ENCODE measurements at regions not wholly inside any gene's neighbourhood (a gene's known extent, or its start where the extent isn't known, plus 50 kb on each side); places are given as distances from the start of the nearest gene placed in this dataset.
"Not testable (repeated sequence)": the region's sequence is repeated elsewhere in the genome, so short reads cannot be mapped to it uniquely, and the experiment has no call there.

DNA sequence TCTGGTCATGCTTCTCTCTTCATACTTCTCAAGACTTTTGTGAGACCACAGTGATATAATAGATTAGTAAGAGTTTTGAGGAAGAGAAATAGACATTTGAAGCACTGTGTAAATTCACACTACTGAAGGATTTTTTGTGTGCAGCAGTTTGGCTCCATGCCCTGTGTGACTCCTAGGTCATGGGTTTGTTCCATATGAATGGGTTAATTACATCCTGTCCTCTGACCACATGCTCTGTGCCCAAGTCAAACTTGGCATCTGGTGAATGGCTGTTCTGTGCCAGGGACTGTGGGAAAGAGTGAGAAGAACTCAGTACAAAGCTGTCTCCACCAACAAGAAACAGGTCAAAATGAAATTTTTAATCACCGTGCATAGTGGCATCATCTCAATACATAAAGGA lies 304.0 kb downstream of the LNPK start:
- H3K36me3 Mint-ChIP-seq, result no peaks in the 10 kb centered on the region
- peaks cover 9% of the 10 kb centered on the region for H3K27me3 Mint-ChIP-seq
- ATAC-seq, result no peak
- no peak overlapping the region for H3K27ac Mint-ChIP-seq
- no peaks in the 10 kb centered on the region for H3K4me1 Mint-ChIP-seq
- no peaks in the 10 kb centered on the region for H3K9me3 Mint-ChIP-seq
- no peak overlapping the region for H3K4me3 Mint-ChIP-seq

DNA sequence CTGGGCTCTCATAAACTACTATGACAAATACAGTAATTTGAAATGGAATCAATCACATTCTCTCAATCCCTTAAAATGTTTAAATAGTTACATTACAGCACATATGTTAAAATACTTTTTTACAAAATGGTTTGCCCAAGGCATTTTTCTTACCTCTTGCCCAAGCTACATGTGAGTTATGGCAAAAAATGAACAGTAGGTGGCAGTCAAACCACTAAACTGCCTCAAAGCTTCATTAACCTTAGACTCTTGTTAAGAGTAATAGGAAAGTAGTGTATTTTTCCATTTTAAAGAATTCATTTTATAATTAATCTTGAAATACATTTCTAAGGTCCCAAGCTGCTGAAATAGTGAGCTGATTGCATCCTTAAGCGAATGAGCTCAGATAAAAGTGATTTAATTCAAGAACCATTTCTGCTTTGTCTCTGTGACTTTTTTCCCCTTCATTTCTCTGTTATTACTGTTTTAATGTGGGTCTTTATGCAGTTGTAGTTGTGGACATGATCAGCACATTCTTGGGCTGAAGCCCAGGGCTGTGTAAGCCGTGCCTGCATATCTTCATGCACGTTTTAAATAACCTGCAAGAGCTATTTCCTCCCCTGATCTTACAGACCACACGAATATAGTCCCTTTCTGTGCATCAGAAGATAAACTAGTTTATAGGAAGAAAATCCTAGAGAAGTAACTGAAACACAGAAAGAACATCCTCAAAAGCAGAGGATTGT lies 311.8 kb downstream of the LNPK start:
- Mint-ChIP-seq H3K4me1 (no peaks in the 10 kb centered on the region), H3K27ac (no peak overlapping the region), H3K4me3 (no peak overlapping the region), H3K9me3 (no peaks in the 10 kb centered on the region), H3K27me3 (no peaks in the 10 kb centered on the region), H3K36me3 (no peaks in the 10 kb centered on the region)
- ATAC-seq, result no peak

DNA sequence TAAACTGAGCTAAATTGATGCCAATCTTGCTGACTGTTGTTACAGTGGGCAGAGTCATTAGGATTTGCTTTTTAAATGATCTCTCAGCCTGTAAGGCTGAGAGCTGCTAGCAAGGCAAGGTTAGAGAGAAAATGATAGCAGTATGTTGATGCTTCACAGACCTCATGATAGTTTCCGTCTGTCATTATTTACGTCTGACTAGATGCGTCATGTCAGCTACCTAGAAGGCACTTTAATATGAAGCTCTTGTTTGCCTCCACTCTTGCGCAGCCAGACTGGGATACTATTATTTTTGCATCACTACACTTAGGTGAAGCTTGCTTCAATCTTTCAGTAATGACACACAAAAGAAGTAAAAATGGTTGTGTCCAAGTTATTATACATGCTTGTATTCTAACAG lies 313.8 kb downstream of the LNPK start:
- no peak for ATAC-seq
- H3K27me3 Mint-ChIP-seq, result no peaks in the 10 kb centered on the region
- no peaks in the 10 kb centered on the region for H3K4me1 Mint-ChIP-seq
- no peaks in the 10 kb centered on the region for H3K36me3 Mint-ChIP-seq
- H3K4me3 Mint-ChIP-seq, result no peak overlapping the region
- H3K9me3 Mint-ChIP-seq, result no peaks in the 10 kb centered on the region
- no peak overlapping the region for H3K27ac Mint-ChIP-seq

DNA sequence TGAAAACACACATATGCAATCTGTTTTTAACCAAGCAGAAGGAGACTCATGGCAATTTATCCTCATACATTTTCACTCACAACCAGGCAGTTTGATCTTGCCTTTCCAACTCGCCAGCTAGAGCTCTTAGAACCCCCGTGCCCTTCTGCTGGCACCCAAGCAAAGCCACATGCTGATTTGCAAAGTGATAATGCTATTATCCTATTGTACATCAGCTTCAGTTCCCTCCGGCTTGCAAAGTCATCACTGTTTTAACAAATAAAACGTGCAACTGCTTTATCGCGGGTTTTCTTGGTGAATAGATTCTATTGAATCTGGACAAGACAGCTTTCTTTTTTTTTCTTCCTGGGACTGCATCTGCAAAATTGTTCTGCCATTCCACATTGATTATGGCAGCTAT lies 314.6 kb downstream of the LNPK start:
- no peak overlapping the region for H3K4me3 Mint-ChIP-seq
- no peaks in the 10 kb centered on the region for H3K27me3 Mint-ChIP-seq
- no peak for ATAC-seq
- no peak overlapping the region for H3K27ac Mint-ChIP-seq
- H3K36me3 Mint-ChIP-seq, result no peaks in the 10 kb centered on the region
- H3K4me1 Mint-ChIP-seq, result no peaks in the 10 kb centered on the region
- no peaks in the 10 kb centered on the region for H3K9me3 Mint-ChIP-seq

DNA sequence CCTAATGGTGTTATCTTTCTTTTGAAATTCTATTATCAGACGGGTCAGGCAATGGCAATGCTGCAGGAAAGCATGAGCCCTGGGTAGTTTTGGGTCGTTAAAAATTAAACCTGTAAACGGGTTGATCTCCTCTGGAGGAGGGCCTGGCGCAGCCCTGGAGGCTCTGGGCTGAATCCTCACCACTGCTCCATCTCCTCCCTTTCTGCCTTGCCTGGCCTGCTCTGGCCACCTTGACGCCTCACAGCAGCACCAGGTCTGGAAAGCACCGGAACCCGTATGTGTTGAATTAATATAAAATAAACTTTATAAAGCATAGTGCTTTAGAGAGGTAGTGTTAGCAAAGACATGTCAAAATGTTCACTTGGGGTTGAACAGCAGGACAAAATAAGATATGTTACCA lies 316.1 kb downstream of the LNPK start:
- Mint-ChIP-seq H3K9me3 (no peaks in the 10 kb centered on the region), H3K27me3 (no peaks in the 10 kb centered on the region), H3K4me1 (no peaks in the 10 kb centered on the region), H3K4me3 (no peak overlapping the region), H3K27ac (no peak overlapping the region), H3K36me3 (no peaks in the 10 kb centered on the region)
- no peak for ATAC-seq

DNA sequence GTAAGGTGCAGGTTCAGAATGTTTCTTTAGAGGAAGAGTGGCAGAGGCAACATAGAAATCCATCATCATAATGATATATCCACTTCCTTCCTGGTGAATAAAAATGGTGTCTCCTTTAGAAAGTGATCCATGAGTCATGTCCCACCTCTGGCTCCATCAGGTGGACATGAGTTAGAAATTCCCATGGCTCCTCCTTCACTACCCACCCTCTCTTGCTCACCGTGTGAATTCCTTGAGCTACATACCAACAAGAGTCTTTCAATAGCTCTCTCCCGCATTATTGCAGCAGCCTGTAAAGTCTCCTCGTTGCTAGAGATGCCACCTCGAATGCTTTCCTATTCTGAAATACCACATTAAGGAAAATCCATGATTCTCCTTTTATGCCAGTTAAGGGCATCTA lies 317.6 kb downstream of the LNPK start:
- Mint-ChIP-seq H3K27ac (no peak overlapping the region), H3K9me3 (no peaks in the 10 kb centered on the region), H3K4me1 (no peaks in the 10 kb centered on the region), H3K4me3 (no peak overlapping the region), H3K36me3 (no peaks in the 10 kb centered on the region), H3K27me3 (no peaks in the 10 kb centered on the region)
- no peak for ATAC-seq

DNA sequence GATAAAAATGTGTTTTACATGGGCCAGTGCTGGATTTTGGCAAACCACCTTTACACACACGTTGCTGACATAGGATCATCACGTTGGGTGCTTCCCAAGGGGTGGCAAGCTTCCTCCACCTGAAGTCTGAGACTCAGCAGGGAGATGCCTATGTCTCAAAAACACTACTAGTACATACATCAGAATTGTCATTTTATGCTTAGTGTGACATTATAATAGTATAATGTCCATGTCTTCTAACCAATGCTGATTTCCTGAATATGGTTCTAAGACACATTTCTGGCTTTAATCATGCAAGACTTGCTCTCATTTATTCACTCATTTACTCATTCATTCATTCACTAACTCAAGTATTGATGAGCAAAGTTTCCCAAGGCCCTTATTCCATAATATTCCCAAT lies 322.3 kb downstream of the LNPK start:
- ATAC-seq, result no peak
- no peak overlapping the region for H3K27ac Mint-ChIP-seq
- no peak overlapping the region for H3K4me3 Mint-ChIP-seq
- no peaks in the 10 kb centered on the region for H3K27me3 Mint-ChIP-seq
- H3K4me1 Mint-ChIP-seq, result no peaks in the 10 kb centered on the region
- H3K9me3 Mint-ChIP-seq, result no peaks in the 10 kb centered on the region
- no peaks in the 10 kb centered on the region for H3K36me3 Mint-ChIP-seq

DNA sequence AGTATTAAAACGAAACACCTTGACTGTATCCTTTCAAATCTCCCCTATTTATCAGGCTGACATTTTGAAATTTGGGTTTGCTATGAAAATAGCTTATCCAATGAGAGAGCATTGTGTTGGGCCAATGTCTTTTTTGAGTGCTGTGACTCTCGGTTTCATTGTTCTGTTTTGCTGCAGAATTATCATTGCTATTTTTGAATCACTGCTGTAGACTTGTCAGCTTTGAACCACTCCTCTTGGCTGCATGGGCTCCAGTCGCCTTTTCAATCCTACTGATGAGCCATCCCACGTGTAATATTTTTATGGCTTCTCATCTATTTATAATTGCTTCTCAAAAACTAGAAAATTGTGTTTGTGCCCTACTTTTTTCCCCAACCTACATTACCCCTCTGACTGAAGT lies 322.8 kb downstream of the LNPK start:
- Mint-ChIP-seq H3K4me3 (no peak overlapping the region), H3K36me3 (no peaks in the 10 kb centered on the region), H3K9me3 (no peaks in the 10 kb centered on the region), H3K27ac (no peak overlapping the region), H3K27me3 (no peaks in the 10 kb centered on the region), H3K4me1 (no peaks in the 10 kb centered on the region)
- no peak for ATAC-seq

DNA sequence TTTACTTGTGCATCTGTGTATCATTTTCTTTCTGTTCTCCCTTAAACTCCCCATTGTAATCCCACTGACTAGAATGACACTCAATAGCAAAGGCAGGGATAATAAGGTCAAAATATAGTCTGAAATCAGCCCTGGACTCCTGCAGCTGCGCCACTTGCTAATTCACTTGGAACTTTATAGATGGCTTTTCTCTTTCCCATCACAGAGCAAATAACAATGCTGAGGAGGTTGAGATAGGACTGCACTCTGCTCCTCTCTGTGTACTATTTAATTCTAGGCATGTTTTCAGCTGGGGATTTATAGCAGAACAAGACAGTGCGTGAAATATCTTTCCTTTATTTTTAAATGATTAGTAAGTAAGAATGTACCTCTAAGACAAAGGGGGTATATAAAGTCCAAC lies 324.2 kb downstream of the LNPK start:
- H3K9me3 Mint-ChIP-seq, result no peaks in the 10 kb centered on the region
- H3K4me3 Mint-ChIP-seq, result no peak overlapping the region
- H3K36me3 Mint-ChIP-seq, result no peaks in the 10 kb centered on the region
- H3K27me3 Mint-ChIP-seq, result no peaks in the 10 kb centered on the region
- H3K4me1 Mint-ChIP-seq, result no peaks in the 10 kb centered on the region
- no peak for ATAC-seq
- no peak overlapping the region for H3K27ac Mint-ChIP-seq

DNA sequence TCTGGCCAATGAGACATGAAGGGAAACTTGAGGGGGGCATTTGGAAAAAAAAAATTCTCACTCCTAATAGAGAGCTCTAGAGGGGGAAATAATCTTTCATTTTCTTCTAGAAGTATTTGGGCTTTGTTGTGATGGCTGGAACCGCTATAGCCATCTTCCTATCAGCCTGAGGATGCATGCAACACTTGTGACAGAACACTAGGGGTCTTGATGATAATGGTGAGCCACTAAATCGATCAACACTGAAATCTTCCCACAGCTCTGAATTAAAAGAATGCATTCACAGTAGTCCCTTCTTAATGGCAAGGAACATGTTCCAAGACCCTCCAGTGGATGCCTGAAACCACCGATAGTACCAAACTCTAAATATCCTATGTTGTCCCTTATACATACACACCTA lies 325.3 kb downstream of the LNPK start:
- Mint-ChIP-seq H3K36me3 (no peaks in the 10 kb centered on the region), H3K4me3 (no peak overlapping the region), H3K4me1 (no peaks in the 10 kb centered on the region), H3K9me3 (no peaks in the 10 kb centered on the region), H3K27me3 (no peaks in the 10 kb centered on the region), H3K27ac (no peak overlapping the region)
- no peak for ATAC-seq

DNA sequence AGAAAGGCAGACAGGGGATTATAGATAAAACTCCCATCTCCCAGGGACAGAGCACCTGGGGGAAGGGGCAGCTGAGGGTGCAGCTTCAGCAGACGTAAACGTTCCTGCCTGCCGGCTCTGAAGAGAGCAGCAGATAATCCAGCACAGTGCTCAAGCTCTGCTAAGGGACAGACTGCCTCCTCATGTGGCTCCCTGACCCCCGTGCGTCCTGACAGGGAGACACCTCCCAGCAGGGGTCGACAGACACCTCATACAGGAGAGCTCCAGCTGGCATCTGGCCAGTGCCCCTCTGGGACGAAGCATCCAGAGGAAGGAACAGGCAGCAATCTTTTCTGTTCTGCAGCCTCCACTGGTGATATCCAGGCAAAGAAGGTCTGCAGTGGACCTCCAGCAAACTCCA lies 333.3 kb downstream of the LNPK start:
- H3K27ac Mint-ChIP-seq, H3K27me3 Mint-ChIP-seq, ATAC-seq, H3K4me3 Mint-ChIP-seq, H3K36me3 Mint-ChIP-seq, H3K9me3 Mint-ChIP-seq, H3K4me1 Mint-ChIP-seq: not testable (repeated sequence)

DNA sequence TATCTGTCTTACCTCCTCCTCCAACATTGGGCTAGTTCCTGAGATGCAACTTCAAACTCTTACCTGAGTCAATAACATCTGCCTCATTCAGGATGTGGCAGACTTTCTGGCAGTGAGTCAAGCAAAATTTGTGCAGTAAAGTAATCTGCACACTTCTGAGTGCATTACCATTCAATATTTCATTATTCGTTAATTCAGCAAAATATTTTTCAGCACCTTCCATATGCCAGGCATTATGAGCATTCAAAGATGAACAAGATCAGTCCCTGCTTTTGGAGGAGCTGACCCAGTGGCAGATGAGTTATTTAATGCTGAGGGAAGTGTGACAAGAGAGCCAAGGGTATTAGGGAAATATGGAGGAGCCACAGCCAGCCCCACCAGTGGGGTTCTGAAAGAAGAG lies 339.7 kb downstream of the LNPK start:
- Mint-ChIP-seq H3K4me3 (no peak overlapping the region), H3K9me3 (no peaks in the 10 kb centered on the region), H3K36me3 (no peaks in the 10 kb centered on the region), H3K27me3 (peaks cover 8% of the 10 kb centered on the region), H3K4me1 (no peaks in the 10 kb centered on the region), H3K27ac (no peak overlapping the region)
- no peak for ATAC-seq

DNA sequence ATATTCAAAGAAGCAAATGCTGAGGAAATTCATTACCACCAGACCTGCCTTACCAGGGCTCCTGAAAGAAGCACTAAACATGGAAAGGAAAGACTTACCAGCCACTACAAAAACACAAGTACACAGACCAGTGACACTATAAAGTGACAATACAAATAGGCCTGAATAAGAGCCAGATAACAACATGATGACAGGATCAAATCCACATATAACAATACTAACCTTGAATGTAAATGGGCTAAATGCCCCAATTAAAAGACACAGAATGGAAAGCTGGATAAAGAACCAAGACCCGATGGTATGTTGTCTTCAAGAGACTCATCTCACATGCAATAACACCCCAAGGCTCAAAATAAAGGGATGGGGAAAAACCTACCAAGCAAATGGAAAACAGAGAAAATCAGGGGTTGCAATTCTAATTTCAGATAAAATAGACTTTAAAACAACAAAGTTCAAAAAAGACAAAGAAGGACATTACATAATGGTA lies 353.4 kb downstream of the LNPK start:
- Mint-ChIP-seq H3K4me1 (no peaks in the 10 kb centered on the region), H3K27ac (no peak overlapping the region), H3K9me3 (no peaks in the 10 kb centered on the region), H3K36me3 (no peaks in the 10 kb centered on the region), H3K4me3 (no peak overlapping the region), H3K27me3 (no peaks in the 10 kb centered on the region)
- no peak for ATAC-seq

DNA sequence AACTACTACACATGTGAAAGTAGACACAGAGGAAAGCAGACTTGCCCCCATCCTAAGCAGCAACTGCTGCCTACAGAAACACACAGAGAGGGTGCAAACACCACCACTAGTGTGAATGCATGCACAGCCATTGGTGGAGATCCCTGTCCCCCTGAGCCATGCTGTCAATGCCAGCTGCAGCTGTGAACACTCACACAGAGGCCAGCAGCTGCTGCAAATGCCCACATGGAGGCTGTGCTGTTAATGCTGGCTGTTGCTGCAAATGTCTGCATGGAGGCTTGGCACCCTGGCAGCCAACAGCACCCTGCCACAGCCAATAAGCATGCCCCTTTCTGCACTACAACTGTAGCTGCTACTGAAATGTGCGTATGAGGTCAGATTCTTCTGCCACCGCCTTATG lies 355.0 kb downstream of the LNPK start:
- ATAC-seq, result no peak
- H3K9me3 Mint-ChIP-seq, result peaks cover 3% of the 10 kb centered on the region
- H3K27ac Mint-ChIP-seq, result no peak overlapping the region
- H3K4me1 Mint-ChIP-seq, result no peaks in the 10 kb centered on the region
- H3K36me3 Mint-ChIP-seq, result no peaks in the 10 kb centered on the region
- no peaks in the 10 kb centered on the region for H3K27me3 Mint-ChIP-seq
- H3K4me3 Mint-ChIP-seq, result no peak overlapping the region

DNA sequence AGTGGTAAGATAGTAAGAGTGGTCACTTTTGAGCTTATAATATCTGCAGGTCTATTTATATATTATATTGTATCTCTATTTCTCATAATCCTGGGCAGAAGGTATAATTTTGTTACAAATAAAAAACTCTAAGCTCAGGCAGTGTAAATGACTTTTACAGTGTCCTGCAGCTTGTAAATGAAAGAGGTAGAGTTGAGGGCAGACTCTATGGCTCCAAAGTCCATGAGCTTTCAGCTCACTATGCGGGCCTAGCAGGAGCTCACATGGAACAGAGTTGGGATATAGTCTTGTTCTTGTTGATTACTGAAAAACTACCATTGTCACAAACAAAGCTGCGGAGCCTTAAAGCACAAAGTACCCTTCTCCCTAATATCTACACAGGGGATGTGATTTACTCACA lies 361.4 kb downstream of the LNPK start:
- Mint-ChIP-seq H3K9me3 (peaks cover 3% of the 10 kb centered on the region), H3K27ac (no peak overlapping the region), H3K36me3 (no peaks in the 10 kb centered on the region), H3K27me3 (no peaks in the 10 kb centered on the region), H3K4me1 (no peaks in the 10 kb centered on the region), H3K4me3 (no peak overlapping the region)
- no peak for ATAC-seq

DNA sequence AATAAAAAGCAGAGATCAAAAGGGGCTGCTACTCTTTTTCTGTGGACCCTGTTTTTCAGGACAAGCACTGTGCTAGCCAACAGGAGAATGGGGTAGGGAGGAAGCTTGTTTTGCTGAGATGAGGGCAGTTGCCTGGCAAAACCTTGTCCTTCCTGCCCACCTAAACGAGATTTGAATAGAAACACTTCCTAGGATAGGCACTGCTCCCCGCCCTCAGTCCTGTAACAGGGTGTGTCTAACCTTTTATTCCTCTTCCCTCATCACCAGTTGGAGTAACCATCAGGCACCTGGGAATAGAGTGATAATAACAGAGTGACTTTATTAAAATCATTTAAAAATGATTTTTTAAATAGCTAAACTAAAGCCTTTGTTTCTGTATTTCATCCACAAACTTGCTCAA lies 368.8 kb downstream of the LNPK start:
- Mint-ChIP-seq H3K9me3 (no peaks in the 10 kb centered on the region), H3K27me3 (no peaks in the 10 kb centered on the region), H3K27ac (no peak overlapping the region), H3K36me3 (no peaks in the 10 kb centered on the region), H3K4me1 (no peaks in the 10 kb centered on the region), H3K4me3 (no peak overlapping the region)
- ATAC-seq, result no peak

DNA sequence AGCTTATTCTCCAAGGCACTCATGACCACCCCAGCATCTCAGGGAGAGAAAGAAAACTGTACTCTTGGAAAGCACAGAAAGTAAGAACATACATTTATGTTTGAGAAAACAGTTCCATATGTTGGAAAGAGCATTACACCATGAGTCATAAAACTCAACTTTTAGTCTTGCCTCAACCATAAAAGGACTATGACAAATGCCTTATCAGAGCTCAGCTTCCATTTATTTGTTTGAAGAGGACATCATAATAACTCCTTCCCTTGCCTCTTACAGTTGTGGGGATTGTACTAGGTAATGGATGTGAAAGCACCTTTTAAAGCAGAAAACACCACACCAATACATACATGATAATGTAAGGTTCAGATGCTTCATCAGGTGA lies 370.8 kb downstream of the LNPK start:
- no peak overlapping the region for H3K27ac Mint-ChIP-seq
- no peak overlapping the region for H3K4me3 Mint-ChIP-seq
- H3K27me3 Mint-ChIP-seq, result no peaks in the 10 kb centered on the region
- ATAC-seq, result no peak
- H3K36me3 Mint-ChIP-seq, result no peaks in the 10 kb centered on the region
- H3K9me3 Mint-ChIP-seq, result no peaks in the 10 kb centered on the region
- no peaks in the 10 kb centered on the region for H3K4me1 Mint-ChIP-seq

Measured in stimulated activated memory B cell treated with anti-CD40 and anti-IgM and Interleukin-4, amounts not matched to agents 10 μg/mL and 1 μg/mL and 100 μg/mL, for 72 hours (primary cell).